ENCODE measurements at regions not wholly inside any gene's neighbourhood (a gene's known extent, or its start where the extent isn't known, plus 50 kb on each side); places are given as distances from the start of the nearest gene placed in this dataset.
"Not testable (repeated sequence)": the region's sequence is repeated elsewhere in the genome, so short reads cannot be mapped to it uniquely, and the experiment has no call there.

DNA sequence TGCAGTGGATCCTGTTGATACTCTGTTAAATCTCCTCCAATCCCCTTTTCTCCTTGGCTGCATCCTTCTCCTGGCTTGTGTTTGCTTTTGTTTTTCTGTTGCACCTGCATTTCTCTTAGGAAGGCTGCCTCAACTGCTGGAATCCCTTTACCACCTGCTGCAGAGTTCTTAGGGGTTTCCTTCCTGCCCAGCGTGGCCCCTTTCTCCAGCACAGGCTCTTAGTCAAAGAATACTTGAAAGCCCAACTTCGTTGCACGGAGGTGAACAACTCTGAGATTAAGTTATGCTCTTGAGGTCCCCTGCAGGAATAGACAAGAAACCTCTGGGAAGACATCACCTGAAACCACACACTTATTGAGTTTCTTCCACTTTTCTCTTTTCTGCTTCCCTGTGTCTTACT, 121.6 kb upstream of the GRM7 start:
- DNase-seq, result no peak

DNA sequence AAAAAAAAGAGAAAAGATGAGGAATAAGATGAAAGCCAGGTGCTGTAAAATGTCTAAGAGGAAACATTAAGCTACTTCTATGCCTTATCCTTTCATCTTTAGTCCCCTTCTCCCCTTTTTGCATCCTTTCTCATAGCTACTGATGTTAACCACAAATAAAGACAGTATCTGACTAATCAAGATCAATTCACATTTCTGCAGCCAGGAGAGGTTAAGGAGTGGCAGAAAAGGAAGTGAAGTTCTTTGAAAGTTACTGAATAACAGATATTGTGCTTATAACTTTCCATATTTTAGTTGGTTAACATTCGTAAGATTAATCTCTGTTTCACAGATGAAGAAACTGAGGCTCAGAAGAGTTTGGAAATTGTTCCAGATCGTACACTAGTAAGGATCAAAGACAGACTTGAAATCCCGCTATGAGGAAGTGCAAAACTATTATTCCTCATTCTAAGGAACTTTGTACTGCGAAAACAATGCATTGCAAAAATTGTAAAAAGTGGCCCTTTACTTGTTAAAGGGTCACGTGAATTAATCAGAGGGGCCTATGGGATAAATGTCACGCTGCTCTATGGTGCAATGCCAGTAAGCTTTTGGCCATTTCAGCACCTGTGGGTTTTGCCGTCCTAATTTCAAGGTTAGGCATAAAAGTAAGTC, 117.7 kb upstream of the GRM7 start:
- no peak for DNase-seq

DNA sequence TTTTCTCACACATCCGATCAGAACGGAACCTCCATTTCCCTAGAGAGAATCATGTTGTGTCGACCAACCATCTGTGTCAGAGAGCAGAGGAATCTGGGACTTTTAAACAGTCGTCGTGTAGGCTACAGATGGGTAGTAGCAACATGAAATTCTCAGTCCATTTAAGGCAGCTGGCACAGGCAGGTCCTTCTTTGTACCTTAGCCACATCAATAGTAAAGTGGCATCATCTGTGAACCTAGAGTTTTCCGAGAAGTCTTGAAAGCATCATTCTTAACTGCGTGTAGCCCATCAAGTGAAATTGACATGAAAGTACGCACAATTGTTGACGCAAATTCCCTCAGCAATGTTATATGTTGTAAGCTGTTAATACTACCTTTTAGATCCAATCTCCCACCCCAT, 114.5 kb upstream of the GRM7 start:
- no peak for DNase-seq

DNA sequence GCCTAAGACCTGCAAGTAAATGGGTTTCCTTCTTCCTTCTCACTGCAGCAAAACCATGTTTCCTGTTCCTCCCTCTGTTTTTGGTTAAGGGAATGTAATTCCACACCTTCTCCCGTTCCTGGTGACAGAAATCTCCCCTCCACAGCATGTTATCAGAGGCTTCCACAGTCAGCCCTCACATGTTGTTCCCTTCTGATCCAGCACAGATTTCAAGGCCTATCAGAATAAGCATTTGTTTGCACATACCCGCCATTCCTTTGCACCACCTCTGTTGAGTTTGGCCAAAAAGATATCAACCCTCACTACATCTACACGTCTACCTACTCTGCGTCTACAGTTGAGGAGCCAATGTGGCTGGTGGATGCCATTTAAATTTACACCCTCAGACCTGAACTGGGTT, 113.9 kb upstream of the GRM7 start:
- no peak for DNase-seq

DNA sequence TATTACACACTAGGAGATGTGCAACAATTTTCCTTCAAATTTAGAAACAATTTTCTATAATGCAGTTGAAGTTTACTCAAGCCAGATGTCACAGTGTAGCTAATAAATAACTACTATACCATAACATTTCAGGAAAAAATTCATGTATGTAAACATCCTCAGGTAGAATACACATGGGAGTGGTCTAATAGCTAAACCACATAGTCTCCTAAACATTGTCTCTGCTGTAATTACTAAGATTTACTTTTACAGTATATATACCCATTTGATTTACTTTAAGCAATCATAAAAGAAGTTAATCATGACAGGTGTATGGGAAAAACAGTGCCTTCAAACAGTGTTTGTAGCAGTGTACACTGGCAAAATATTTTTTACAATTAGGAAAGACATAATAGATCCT, 110.1 kb upstream of the GRM7 start:
- DNase-seq, result no peak

DNA sequence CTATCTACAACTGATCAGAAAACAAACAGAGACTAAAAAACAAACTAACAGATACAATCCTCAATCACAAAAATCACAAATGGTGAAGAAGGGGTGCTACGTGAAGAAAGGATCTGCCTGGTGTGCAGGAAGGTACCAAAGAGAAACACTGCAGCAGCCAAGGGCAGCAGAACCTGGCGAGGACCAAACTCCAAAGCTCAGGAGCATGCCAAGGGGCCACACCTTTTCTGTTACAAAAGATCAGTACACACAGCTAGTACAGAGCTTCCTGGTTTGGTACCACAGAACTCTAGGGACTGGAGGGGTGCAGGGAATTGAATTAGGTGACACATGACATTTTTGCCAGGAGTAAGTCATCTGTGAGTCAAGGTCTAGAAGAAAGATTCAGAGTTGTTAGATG, 107.4 kb upstream of the GRM7 start:
- no peak for DNase-seq

DNA sequence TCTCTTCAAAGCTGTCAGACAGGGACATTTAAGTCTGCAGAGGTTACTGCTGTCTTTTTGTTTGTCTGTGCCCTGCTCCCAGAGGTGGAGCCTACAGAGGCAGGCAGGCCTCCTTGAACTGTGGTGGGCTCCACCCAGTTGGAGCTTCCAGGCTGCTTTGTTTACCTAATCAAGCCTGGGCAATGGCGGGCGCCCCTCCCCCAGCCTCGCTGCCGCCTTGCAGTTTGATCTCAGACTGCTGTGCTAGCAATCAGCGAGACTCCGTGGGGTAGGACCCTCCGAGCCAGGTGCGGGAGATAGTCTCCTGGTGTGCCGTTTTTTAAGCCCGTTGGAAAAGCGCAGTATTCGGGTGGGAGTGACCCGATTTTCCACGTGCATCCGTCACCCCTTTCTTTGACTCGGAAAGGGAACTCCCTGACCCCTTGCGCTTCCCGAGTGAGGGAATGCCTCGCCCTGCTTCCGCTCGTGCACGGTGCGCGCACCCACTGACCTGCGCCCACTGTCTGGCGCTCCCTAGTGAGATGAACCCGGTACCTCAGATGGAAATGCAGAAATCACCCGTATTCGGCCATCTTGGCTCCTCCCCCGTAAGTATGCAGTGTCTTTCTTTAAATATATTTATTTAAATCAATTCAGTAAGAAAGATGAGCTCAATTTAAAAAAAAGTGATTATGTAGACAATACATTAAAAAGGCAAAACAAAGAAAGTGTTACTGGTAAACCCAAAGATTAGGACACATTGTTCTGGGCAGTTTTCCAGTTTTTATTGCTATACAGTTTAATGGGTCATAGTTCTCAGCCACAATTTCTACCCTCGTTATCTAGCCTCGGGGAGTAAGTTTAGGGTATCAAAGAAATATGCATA, 91.2 kb upstream of the GRM7 start:
- DNase-seq, result not testable (repeated sequence)

DNA sequence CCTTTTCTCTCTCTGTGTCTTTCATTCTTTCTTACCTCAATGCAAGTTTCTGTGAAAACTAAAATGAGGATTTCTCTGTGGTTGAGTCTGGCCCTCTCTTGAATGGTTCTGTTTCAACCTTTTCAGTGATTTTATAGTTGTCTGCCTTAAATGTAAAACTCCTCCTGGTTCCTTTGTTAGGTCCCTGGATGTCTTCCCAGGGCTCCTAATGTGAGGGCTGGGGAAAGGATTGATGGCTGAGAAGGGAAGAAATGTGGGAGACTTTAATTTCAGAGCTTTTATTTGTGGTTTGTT, 90.6 kb upstream of the GRM7 start:
- DNase-seq, result no peak

DNA sequence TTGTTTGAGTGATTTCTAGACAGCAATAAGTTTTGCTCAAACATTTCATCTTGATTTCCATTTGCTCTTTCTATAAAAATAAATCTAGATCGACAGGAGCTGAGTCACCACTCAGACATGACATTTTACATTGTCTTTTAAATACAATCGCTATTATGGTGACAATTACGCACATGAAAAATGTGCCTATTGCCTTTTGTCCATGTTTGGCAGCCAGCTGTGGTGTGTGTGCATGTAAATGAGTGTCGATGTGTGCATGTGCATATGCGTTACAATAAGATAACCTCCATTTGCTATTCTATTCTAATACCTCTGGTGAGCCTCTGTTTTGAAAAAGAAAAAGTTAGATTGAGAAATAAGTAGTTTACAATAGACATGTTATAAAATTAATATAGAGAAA, 89.7 kb upstream of the GRM7 start:
- no peak for DNase-seq

DNA sequence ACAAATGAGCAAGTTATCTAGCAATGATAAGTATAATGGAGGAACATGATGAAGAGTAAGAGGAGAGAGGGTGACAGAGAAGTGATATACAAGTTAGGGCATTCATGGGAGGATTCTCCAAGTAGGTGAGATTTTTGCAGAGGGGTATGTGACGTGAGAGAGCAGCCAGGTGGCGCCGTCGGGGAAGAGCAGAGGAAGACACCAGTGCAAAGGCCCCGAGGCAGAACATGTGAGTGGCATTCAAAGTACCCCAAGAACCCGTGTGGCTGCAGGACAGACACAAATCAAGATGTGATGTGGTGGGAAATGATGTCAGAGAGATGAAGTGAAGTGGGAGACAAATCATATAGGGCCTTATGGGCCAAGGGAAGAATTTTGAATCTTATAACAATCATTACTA, 81.8 kb upstream of the GRM7 start:
- no peak for DNase-seq

DNA sequence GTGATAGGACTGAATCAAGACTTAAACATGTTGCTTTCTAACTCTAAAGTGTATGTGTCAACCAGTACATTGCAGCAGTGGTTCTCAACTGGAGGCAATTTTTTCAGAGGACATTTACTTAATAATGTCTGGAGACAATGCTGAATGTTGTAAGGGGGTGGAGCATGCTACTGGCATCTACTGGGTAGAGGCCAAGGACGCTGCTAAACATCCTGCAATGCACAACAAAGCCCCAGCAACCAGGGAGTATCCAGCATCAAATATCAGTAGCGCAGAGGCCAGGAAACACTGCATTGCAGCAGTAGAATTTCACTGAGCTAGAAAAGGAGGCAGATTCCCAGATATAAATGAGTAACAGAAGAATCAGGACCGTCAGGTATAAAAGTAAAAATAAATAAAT, 79.8 kb upstream of the GRM7 start:
- DNase-seq, result no peak

DNA sequence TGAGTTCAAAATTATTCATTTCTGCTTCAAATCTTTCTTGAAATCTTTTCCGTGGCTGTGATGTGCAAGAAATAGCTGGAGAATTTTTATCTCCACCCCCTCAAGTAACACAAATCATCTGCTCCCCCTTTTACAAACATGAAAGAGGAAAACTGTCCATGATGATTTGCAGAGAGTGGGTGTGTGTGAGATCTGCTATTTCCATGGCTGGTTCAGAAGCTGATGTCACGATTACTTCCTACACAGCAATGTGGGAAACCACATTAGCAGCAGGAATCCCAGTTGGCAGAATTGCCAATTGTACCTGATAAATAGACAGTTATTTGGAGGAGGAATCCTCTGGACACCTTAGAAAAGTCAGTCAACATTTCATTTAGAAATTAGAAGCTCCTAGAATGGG, 75.2 kb upstream of the GRM7 start:
- DNase-seq, result no peak

DNA sequence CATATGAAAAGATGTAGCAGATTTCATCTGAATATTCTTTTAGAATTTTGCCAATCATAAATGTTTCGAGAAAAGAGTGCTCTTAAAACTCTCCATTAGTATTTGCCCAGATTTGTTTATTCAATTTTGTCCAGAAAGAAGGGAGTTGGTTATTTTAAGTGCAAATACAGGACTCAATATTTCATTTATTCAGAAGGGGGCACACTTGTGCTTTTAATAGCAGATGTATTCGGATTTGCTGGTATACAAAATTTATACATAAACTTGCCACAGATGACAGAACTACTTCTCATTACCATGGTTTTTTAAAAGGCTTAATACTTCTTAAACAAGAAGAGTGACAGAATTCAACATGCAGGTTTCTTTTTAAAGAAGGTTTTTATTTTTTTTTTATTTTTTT, 69.8 kb upstream of the GRM7 start:
- no peak for DNase-seq

DNA sequence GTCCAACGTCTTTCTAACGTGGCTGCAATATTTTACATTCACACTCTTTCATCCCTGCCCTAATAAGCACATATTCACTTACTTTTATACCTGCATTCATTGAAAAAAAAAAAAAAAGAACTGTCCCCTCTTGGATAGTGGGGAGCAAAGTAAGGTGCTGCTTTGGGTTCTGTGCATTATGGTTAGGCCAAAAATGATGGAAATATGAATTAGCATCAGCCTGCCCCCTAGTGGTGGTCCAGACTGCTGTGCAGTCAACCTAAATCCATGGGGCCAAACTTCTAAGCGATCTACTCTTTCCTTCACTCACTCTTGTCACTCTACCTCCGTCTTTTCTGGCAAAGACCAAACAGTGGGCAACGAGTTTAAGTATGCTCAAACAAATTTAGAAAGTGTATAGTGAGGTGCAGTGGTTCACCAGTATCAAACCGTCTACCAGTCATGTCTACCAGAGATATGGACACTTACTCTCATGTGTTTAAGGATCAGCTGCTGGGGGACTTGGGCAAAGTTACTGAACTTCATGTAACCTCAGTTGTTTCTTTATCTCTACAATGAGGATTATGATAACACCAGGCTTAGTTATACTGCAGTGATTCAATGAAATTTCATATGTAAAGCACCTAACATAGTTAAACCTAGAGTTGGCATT, 61.5 kb upstream of the GRM7 start:
- DNase-seq, result peak; percentile 59

DNA sequence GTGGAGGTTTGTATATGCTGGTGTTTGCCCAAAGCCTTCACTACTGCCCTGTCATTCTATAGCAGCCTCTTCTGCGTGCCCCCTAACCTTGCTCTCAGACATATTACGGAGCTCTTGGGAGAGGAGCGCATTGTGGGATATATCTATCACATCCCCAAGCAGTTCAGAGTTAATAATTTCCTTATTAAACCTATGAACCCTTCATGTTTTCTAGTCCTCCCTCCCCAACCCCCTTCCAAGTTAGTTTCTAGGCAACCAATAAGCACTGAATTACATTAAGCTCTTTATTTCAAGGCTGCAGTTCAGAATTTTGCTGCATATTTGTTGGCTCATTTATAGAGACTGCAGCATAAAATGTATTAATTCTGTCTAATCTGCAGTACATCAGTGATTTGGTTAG, 57.3 kb upstream of the GRM7 start:
- no peak for DNase-seq

DNA sequence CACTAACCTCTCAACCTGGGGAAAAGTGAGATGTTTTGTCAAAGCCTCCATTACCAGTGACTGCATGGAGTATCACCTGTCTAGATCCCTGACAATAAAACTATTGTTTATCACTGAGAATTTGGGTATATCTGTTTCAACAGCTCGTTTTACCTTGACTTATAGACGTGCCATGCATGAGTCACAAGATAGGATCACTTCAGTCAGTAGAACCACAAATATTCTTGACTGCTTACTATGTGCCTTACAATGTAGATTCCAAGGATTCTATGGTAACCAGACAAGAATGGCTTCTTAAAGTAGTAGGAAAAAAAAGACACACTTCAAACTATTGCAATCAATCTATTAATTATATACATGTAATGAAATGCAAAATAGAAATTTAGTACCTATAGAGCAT, 55.7 kb upstream of the GRM7 start:
- no peak for DNase-seq

DNA sequence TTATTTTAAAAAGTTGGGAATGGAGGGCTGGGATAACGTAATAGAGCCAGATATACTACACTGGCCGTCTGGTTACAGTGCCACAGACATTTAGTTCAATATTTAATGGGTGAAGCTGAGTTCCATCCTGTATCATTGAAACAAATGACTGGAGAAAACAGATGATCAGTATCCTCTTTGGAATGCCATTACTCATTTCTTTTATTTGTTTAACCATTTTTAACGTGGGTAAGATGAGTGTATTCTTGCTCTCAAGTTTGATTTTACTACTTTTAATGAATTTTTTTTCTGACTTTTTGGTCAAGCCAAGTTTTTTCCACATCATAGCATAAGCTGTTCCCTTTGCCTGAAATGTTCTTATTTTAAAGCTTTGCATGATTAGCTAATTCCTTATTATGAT, 53.9 kb upstream of the GRM7 start:
- no peak for DNase-seq

DNA sequence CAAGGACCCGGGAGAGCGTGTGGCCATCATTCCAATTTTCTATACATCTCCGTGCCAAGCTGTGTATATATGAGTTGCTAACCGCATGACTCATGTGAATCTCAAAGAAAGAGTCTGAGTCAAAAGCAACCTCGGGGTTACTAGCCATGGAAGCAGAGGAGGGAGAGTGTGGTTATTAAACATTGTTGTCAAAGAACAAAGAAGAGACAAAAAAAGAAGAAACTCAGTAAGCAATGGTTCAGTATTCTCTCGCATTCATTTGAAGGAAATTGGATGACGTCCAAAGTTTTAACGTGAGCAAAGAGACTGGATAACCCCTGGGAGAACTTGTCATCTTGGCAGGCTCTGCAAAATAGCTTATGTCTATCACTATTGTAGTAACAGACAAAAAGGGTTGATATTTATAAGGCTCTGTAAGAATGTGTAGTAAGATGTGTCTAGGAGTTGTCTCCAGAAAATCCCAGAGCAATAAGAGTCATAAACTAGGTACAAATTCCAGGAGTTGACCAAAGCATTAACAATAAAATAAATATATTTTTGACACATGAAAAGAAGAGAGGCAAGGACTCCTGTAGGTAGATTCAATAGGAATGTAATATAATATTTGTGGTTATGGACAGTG, 52.8 kb upstream of the GRM7 start:
- no peak for DNase-seq

DNA sequence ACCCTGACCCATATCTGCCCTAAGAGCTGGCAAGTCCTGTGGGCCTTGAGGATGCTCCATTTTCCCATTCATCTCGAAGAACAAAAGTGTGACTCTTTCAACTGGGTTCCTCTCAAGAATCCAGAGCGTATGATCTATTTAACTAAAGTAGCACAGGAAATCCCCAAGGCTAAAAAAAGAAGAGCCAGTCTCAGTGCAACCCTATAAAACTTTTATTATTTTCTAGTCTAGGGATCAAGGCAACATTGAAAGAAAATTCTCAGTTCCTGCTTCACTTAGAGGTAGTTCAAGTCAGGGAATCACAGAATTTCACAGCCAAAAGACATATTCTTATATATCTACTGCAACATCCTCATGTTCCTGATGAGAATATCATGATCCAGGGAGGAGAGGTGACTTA, 51.6 kb upstream of the GRM7 start:
- DNase-seq, result no peak

Data from activated CD8-positive, alpha-beta memory T cell treated with anti-CD3 and anti-CD28 coated beads, Interleukin-2, amount 50 U/mL, for 48 hours (primary cell).